ENCODE measurements at regions not wholly inside any gene's neighbourhood (a gene's known extent, or its start where the extent isn't known, plus 50 kb on each side); places are given as distances from the start of the nearest gene placed in this dataset.
A peak's percentile ranks its signal among the peaks of the same experiment; 100 is the strongest.

DNA sequence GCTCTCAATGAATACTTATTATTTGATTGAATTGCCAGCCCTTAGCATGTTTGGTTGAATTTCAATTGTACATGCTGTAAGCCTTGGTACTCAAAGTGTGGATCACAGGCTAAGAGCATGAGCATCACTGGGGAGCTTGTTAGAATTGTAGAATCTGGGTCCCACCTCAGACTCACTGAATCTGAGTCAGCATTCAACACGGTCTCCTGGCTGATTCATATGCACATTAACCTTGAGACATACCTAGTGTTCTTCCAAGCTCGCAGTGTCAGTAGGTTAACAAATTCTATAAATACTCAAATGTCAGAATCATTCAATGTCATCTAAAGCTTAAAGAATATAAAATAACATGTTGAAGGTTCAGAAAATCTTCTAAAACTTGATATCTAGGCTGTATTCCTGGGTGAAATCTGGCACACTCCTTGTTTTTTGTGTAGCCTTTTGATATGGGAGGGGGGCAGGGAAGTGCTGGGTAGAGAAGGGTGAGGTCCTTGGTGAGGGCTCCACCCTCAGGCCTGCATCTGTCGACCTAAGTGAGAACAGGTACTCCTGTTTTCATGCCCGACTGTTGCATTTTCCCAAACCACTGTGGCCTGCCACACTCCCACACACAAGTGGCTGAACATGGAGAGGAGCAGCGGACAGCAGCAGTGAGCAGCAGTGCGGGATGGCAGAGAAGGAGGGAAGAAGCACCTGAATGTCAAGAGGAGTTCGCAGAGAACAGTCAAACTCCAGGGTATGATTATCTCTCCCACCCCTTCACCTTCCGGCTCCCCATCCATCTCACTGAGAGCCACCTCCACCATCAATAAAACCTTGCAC, 529.6 kb upstream of the IGFBP7 start:
- Histone ChIP-seq H3K27me3 (ENCODE audit: insufficient read depth, low read length, poor library complexity) (no peaks in the 10 kb centered on the region), H3K18ac (ENCODE audit: low read length) (no peak overlapping the region), H3K79me1 (ENCODE audit: low read length) (no peaks in the 10 kb centered on the region), H3K9ac (ENCODE audit: low read length) (no peak overlapping the region), H3K4ac (ENCODE audit: low read depth, low read length) (no peak overlapping the region), H3K36me3 (ENCODE audit: control insufficient read depth, insufficient read depth, low read length) (no peaks in the 10 kb centered on the region), H2BK15ac (replicated peaks; ENCODE audit: low read depth) (no peak overlapping the region), H2BK5ac (ENCODE audit: low read length) (no peak overlapping the region), H3K23ac (ENCODE audit: low read length) (no peak overlapping the region), H3K79me2 (ENCODE audit: control insufficient read depth, insufficient read depth, low read length) (no peaks in the 10 kb centered on the region), H3K4me1 (ENCODE audit: control insufficient read depth, low read depth, low read length) (no peaks in the 10 kb centered on the region), H2AK5ac (ENCODE audit: low read length) (no peak overlapping the region), H3K27ac (ENCODE audit: low read depth, low read length) (no peak overlapping the region), H3K4me3 (ENCODE audit: low read length) (no peak overlapping the region), H2BK120ac (ENCODE audit: low read depth, low read length) (no peak overlapping the region), H4K5ac (ENCODE audit: low read length) (no peak overlapping the region), H3K4me2 (ENCODE audit: low read length) (no peak overlapping the region), H3K56ac (ENCODE audit: low read length) (no peak overlapping the region), H4K8ac (ENCODE audit: low read depth, low read length) (no peak overlapping the region)
- no CpG with 5 or more reads among the region's 8 CpGs for WGBS (ENCODE audit: extremely low coverage, insufficient coverage, low lambda C conversion rate)
- peak; percentile 5 for DNase-seq

DNA sequence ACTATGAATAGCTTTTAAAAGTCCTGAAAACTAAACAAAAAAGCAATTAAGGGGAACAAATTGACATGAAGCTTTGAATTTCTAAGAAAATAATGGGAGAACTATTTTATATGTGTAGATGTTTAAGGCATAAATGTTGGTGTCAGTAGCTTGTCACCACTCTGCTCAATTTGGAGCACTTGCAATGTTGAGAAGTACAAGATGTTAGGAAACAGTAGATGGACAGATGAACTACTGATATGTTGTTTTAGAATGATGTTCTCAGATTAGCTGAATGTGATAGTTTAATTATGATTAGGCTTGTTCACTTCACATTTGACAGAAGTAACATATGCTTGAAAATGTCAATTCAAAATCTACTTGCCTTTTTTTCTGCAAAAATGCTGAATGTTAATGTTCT, 525.7 kb upstream of the IGFBP7 start:
- Histone ChIP-seq H4K5ac (ENCODE audit: low read length) (no peak overlapping the region), H4K8ac (ENCODE audit: low read depth, low read length) (no peak overlapping the region), H3K4me2 (ENCODE audit: low read length) (no peak overlapping the region), H3K36me3 (ENCODE audit: control insufficient read depth, insufficient read depth, low read length) (no peaks in the 10 kb centered on the region), H3K4me3 (ENCODE audit: low read length) (no peak overlapping the region), H2AK5ac (ENCODE audit: low read length) (no peak overlapping the region), H3K23ac (ENCODE audit: low read length) (no peak overlapping the region), H3K56ac (ENCODE audit: low read length) (no peak overlapping the region), H3K4ac (ENCODE audit: low read depth, low read length) (no peak overlapping the region), H3K4me1 (ENCODE audit: control insufficient read depth, low read depth, low read length) (no peaks in the 10 kb centered on the region), H3K18ac (ENCODE audit: low read length) (no peak overlapping the region), H2BK5ac (ENCODE audit: low read length) (no peak overlapping the region), H3K27me3 (ENCODE audit: insufficient read depth, low read length, poor library complexity) (no peaks in the 10 kb centered on the region), H3K27ac (ENCODE audit: low read depth, low read length) (no peak overlapping the region), H3K9ac (ENCODE audit: low read length) (no peak overlapping the region), H3K79me2 (ENCODE audit: control insufficient read depth, insufficient read depth, low read length) (no peaks in the 10 kb centered on the region), H2BK15ac (replicated peaks; ENCODE audit: low read depth) (no peak overlapping the region), H2BK120ac (ENCODE audit: low read depth, low read length) (no peak overlapping the region), H3K79me1 (ENCODE audit: low read length) (no peaks in the 10 kb centered on the region)
- no peak for DNase-seq

DNA sequence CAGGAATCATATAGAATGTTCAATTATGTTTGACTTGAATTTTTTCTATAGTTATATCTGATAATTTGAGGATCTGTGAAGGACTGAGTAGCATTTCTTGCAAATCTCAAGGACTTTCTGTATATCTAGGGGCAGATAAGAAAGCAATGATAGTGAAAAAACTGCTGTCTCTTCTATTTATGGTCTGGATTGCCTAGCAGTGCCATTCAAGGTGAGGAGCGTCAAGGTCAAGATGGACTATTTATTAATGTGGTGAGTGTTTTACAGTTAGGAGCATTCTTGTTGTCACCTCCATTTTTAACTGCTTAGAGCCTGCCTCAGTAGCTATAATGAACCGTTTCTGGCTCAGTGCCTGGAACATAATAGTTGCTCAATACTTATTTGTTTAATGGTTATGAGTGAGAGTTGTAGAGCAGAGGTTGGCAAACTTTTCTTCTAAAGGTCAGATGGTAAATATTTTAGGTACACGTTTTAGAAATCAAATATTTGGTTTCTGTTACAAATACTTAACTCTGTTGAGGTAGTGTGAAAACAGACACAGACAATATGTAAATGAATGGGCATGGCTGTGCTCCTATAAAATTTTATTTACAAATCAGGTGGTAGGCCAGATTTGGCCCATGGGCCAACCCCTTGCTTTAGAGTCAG, 523.2 kb upstream of the IGFBP7 start:
- DNase-seq, result no peak
- H3K79me2 ChIP-seq (ENCODE audit: control insufficient read depth, insufficient read depth, low read length), result no peaks in the 10 kb centered on the region
- no peak overlapping the region for H4K8ac ChIP-seq (ENCODE audit: low read depth, low read length)
- H3K4me2 ChIP-seq (ENCODE audit: low read length), result no peak overlapping the region
- no peak overlapping the region for H2BK120ac ChIP-seq (ENCODE audit: low read depth, low read length)
- WGBS (ENCODE audit: extremely low coverage, insufficient coverage, low lambda C conversion rate), result no CpG with 5 or more reads among the region's 3 CpGs
- no peak overlapping the region for H3K18ac ChIP-seq (ENCODE audit: low read length)
- no peak overlapping the region for H3K9ac ChIP-seq (ENCODE audit: low read length)
- no peaks in the 10 kb centered on the region for H3K27me3 ChIP-seq (ENCODE audit: insufficient read depth, low read length, poor library complexity)
- H2AK5ac ChIP-seq (ENCODE audit: low read length), result no peak overlapping the region
- no peaks in the 10 kb centered on the region for H3K4me1 ChIP-seq (ENCODE audit: control insufficient read depth, low read depth, low read length)
- H2BK15ac ChIP-seq (replicated peaks; ENCODE audit: low read depth), result no peak overlapping the region
- H3K27ac ChIP-seq (ENCODE audit: low read depth, low read length), result no peak overlapping the region
- no peak overlapping the region for H3K23ac ChIP-seq (ENCODE audit: low read length)
- no peaks in the 10 kb centered on the region for H3K79me1 ChIP-seq (ENCODE audit: low read length)
- no peak overlapping the region for H4K5ac ChIP-seq (ENCODE audit: low read length)
- no peak overlapping the region for H3K56ac ChIP-seq (ENCODE audit: low read length)
- H3K4ac ChIP-seq (ENCODE audit: low read depth, low read length), result no peak overlapping the region
- H2BK5ac ChIP-seq (ENCODE audit: low read length), result no peak overlapping the region
- no peak overlapping the region for H3K4me3 ChIP-seq (ENCODE audit: low read length)
- H3K36me3 ChIP-seq (ENCODE audit: control insufficient read depth, insufficient read depth, low read length), result no peaks in the 10 kb centered on the region

DNA sequence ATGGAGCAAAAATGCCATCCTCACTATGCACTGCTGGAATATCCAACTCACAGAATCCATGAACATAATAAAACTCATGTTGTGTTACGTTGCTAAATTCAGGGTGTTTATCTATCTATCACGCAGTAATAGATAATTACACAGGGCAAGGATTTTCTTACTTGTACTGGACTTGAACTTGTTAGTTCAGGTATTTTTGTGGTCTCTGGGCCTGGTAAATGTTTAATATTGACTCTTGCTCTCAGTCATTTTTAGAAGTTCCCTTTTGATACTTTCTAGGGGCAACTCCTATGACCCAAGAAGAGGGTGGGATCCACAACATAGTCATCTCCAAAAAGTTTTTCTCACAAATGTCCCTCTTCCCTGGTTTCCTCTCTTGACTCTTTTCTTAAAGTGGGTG, 522.4 kb upstream of the IGFBP7 start:
- H2BK15ac ChIP-seq (replicated peaks; ENCODE audit: low read depth), result no peak overlapping the region
- H3K4me3 ChIP-seq (ENCODE audit: low read length), result no peak overlapping the region
- no peak overlapping the region for H4K5ac ChIP-seq (ENCODE audit: low read length)
- H3K56ac ChIP-seq (ENCODE audit: low read length), result no peak overlapping the region
- no peak overlapping the region for H3K18ac ChIP-seq (ENCODE audit: low read length)
- H3K79me1 ChIP-seq (ENCODE audit: low read length), result no peaks in the 10 kb centered on the region
- H3K9ac ChIP-seq (ENCODE audit: low read length), result no peak overlapping the region
- H2BK120ac ChIP-seq (ENCODE audit: low read depth, low read length), result no peak overlapping the region
- no peaks in the 10 kb centered on the region for H3K79me2 ChIP-seq (ENCODE audit: control insufficient read depth, insufficient read depth, low read length)
- no peak overlapping the region for H2BK5ac ChIP-seq (ENCODE audit: low read length)
- H4K8ac ChIP-seq (ENCODE audit: low read depth, low read length), result no peak overlapping the region
- H3K23ac ChIP-seq (ENCODE audit: low read length), result no peak overlapping the region
- H3K4me1 ChIP-seq (ENCODE audit: control insufficient read depth, low read depth, low read length), result no peaks in the 10 kb centered on the region
- no peaks in the 10 kb centered on the region for H3K27me3 ChIP-seq (ENCODE audit: insufficient read depth, low read length, poor library complexity)
- no peaks in the 10 kb centered on the region for H3K36me3 ChIP-seq (ENCODE audit: control insufficient read depth, insufficient read depth, low read length)
- no peak overlapping the region for H2AK5ac ChIP-seq (ENCODE audit: low read length)
- no peak overlapping the region for H3K27ac ChIP-seq (ENCODE audit: low read depth, low read length)
- no peak overlapping the region for H3K4me2 ChIP-seq (ENCODE audit: low read length)
- no CpG with 5 or more reads among the region's 2 CpGs for WGBS (ENCODE audit: extremely low coverage, insufficient coverage, low lambda C conversion rate)
- no peak for DNase-seq
- H3K4ac ChIP-seq (ENCODE audit: low read depth, low read length), result no peak overlapping the region

DNA sequence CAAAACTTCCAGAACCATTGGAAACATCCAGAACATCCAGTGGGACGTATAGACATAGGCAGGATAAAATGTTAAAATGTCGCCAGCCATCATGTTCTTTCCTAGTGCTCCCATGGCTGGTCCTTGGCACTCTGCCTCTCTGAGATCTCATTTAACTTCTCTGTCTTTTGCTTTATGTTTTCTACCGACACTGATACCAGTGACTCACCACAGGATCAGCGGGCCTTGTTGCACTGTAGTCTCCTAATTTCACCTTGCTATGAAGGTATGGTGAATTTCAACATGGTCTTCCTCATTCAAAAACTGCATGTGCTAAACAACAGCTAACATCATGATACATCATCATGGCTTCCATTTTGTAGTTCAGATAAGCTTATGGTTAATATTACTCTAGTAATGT, 521.0 kb upstream of the IGFBP7 start:
- Histone ChIP-seq H3K9ac (ENCODE audit: low read length) (no peak overlapping the region), H2AK5ac (ENCODE audit: low read length) (no peak overlapping the region), H4K8ac (ENCODE audit: low read depth, low read length) (no peak overlapping the region), H2BK5ac (ENCODE audit: low read length) (no peak overlapping the region), H3K79me1 (ENCODE audit: low read length) (no peaks in the 10 kb centered on the region), H3K27ac (ENCODE audit: low read depth, low read length) (no peak overlapping the region), H2BK120ac (ENCODE audit: low read depth, low read length) (no peak overlapping the region), H3K18ac (ENCODE audit: low read length) (no peak overlapping the region), H3K4ac (ENCODE audit: low read depth, low read length) (no peak overlapping the region), H2BK15ac (replicated peaks; ENCODE audit: low read depth) (no peak overlapping the region), H3K4me3 (ENCODE audit: low read length) (no peak overlapping the region), H3K4me2 (ENCODE audit: low read length) (no peak overlapping the region), H4K5ac (ENCODE audit: low read length) (no peak overlapping the region), H3K4me1 (ENCODE audit: control insufficient read depth, low read depth, low read length) (no peaks in the 10 kb centered on the region), H3K36me3 (ENCODE audit: control insufficient read depth, insufficient read depth, low read length) (no peaks in the 10 kb centered on the region), H3K79me2 (ENCODE audit: control insufficient read depth, insufficient read depth, low read length) (no peaks in the 10 kb centered on the region), H3K56ac (ENCODE audit: low read length) (no peak overlapping the region), H3K27me3 (ENCODE audit: insufficient read depth, low read length, poor library complexity) (no peaks in the 10 kb centered on the region), H3K23ac (ENCODE audit: low read length) (no peak overlapping the region)
- no CpG with 5 or more reads among the region's 4 CpGs for WGBS (ENCODE audit: extremely low coverage, insufficient coverage, low lambda C conversion rate)
- no peak for DNase-seq

DNA sequence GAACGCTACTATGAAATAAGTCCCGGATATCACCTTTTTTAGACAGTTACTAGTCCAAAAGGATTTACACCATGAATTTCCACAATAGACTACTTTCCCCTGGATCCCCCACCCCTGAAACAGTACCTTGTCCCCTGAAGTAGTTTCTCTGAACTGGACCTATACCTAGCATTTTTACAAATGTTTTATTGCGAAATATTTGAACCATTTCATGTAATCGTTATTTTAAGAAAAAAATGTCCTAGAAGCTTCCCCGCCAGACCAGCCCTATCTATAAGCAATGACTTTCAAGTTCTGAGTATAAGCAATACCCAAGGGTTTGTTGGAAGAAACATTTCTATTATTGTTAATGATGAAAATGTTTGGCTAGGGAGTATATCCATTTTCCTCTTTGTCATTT, 517.8 kb upstream of the IGFBP7 start:
- H3K4ac ChIP-seq (ENCODE audit: low read depth, low read length), result no peak overlapping the region
- H2BK15ac ChIP-seq (replicated peaks; ENCODE audit: low read depth), result no peak overlapping the region
- no peaks in the 10 kb centered on the region for H3K27me3 ChIP-seq (ENCODE audit: insufficient read depth, low read length, poor library complexity)
- WGBS (ENCODE audit: extremely low coverage, insufficient coverage, low lambda C conversion rate), result no CpG with 5 or more reads among the region's 5 CpGs
- H3K4me2 ChIP-seq (ENCODE audit: low read length), result no peak overlapping the region
- H4K8ac ChIP-seq (ENCODE audit: low read depth, low read length), result no peak overlapping the region
- H4K5ac ChIP-seq (ENCODE audit: low read length), result no peak overlapping the region
- H3K27ac ChIP-seq (ENCODE audit: low read depth, low read length), result no peak overlapping the region
- no peak overlapping the region for H3K56ac ChIP-seq (ENCODE audit: low read length)
- H3K4me1 ChIP-seq (ENCODE audit: control insufficient read depth, low read depth, low read length), result no peaks in the 10 kb centered on the region
- H3K18ac ChIP-seq (ENCODE audit: low read length), result no peak overlapping the region
- no peak overlapping the region for H3K9ac ChIP-seq (ENCODE audit: low read length)
- no peak overlapping the region for H2BK5ac ChIP-seq (ENCODE audit: low read length)
- H3K79me2 ChIP-seq (ENCODE audit: control insufficient read depth, insufficient read depth, low read length), result no peaks in the 10 kb centered on the region
- H2BK120ac ChIP-seq (ENCODE audit: low read depth, low read length), result no peak overlapping the region
- H3K4me3 ChIP-seq (ENCODE audit: low read length), result no peak overlapping the region
- H2AK5ac ChIP-seq (ENCODE audit: low read length), result no peak overlapping the region
- H3K36me3 ChIP-seq (ENCODE audit: control insufficient read depth, insufficient read depth, low read length), result no peaks in the 10 kb centered on the region
- no peak overlapping the region for H3K23ac ChIP-seq (ENCODE audit: low read length)
- H3K79me1 ChIP-seq (ENCODE audit: low read length), result no peaks in the 10 kb centered on the region
- no peak for DNase-seq

All from mesendoderm (in vitro differentiated cells).